GM23338 (cell line): ENCODE measurements at regions not wholly inside any gene's neighbourhood (a gene's known extent, or its start where the extent isn't known, plus 50 kb on each side); places are given as distances from the start of the nearest gene placed in this dataset.

Experiments
- ATAC-seq: fragments of 200-7000 bp; cut with Tn5 transposase; 3 replicates; pipeline ENCODE4 v1.9.1; 2020
- DNase-seq: peaks from one replicate; pipeline ENCODE4 v3.0.0-alpha.2; 2015; ENCODE audit warnings: low spot score
- H2AFZ ChIP-seq: fragments of 200-600 bp; sonication (generic); 2 replicates; pipeline ENCODE4 v1.8.0; 2016; ENCODE audit warnings: antibody characterized with exemption, mild to moderate bottlenecking, moderate library complexity
- H3F3A ChIP-seq: fragments of 200-600 bp; sonication (generic); replicated peaks from 2 replicates; pipeline ENCODE4 v1.8.0; 2017; ENCODE audit warnings: antibody characterized with exemption, mixed run types, low read depth
- H3K27ac ChIP-seq: fragments of 200-600 bp; sonication (generic); 2 replicates; pipeline ENCODE4 v1.6.1; 2016; ENCODE audit warnings: low read depth
- H3K27me3 ChIP-seq: fragments of 200-600 bp; sonication (generic); 2 replicates; pipeline ENCODE4 v1.8.0; 2016; ENCODE audit warnings: mild to moderate bottlenecking, mixed run types, moderate library complexity; ENCODE audit not compliant: insufficient read depth
- H3K36me3 ChIP-seq: fragments of 200-600 bp; sonication (generic); 2 replicates; pipeline ENCODE4 v1.8.0; 2016; ENCODE audit warnings: mild to moderate bottlenecking; ENCODE audit not compliant: insufficient read depth
- H3K4me1 ChIP-seq: fragments of 200-600 bp; sonication (generic); 2 replicates; pipeline ENCODE4 v1.8.0; 2016; ENCODE audit warnings: mild to moderate bottlenecking, moderate library complexity; ENCODE audit not compliant: insufficient read depth
- H3K4me2 ChIP-seq: fragments of 200-600 bp; sonication (generic); 2 replicates; pipeline ENCODE4 v1.7.1; 2017; ENCODE audit warnings: mixed run types
- H3K4me3 ChIP-seq: fragments of 200-600 bp; sonication (generic); 2 replicates; pipeline ENCODE4 v1.6.1; 2016; ENCODE audit warnings: mixed run types
- H3K79me2 ChIP-seq: fragments of 200-600 bp; sonication (generic); replicated peaks from 2 replicates; pipeline ENCODE4 v1.8.0; 2017; ENCODE audit warnings: mild to moderate bottlenecking; ENCODE audit not compliant: insufficient read depth
- H3K9me2 ChIP-seq: fragments of 200-600 bp; sonication (generic); 2 replicates; pipeline ENCODE4 v1.8.0; 2017; ENCODE audit not compliant: insufficient read depth
- H4K20me1 ChIP-seq: fragments of 200-600 bp; sonication (generic); replicated peaks from 2 replicates; pipeline ENCODE4 v1.8.0; 2017; ENCODE audit warnings: mild to moderate bottlenecking; ENCODE audit not compliant: insufficient read depth
- H3K27ac Mint-ChIP-seq: 2 replicates; pipeline ENCODE4 v1.8.0; 2020; ENCODE audit warnings: inconsistent platforms, mild to moderate bottlenecking, moderate library complexity, mixed read lengths
- H3K27me3 Mint-ChIP-seq: 3 replicates; pipeline ENCODE4 v1.8.0; 2022; ENCODE audit warnings: low read depth, mild to moderate bottlenecking, moderate library complexity, mixed read lengths, inconsistent platforms; ENCODE audit not compliant: insufficient read depth, poor library complexity
- H3K36me3 Mint-ChIP-seq: 3 replicates; pipeline ENCODE4 v1.8.0; 2021; ENCODE audit warnings: low read depth, mild to moderate bottlenecking, inconsistent platforms, moderate library complexity, mixed read lengths
- H3K4me1 Mint-ChIP-seq: 3 replicates; pipeline ENCODE4 v1.8.0; 2020; ENCODE audit warnings: mild to moderate bottlenecking, inconsistent platforms, mixed read lengths
- H3K4me3 Mint-ChIP-seq: 3 replicates; pipeline ENCODE4 v1.8.0; 2021; ENCODE audit warnings: moderate library complexity, mild to moderate bottlenecking, inconsistent platforms, mixed read lengths
- H3K9me3 Mint-ChIP-seq: 3 replicates; pipeline ENCODE4 v1.8.0; 2020; ENCODE audit warnings: moderate library complexity, mild to moderate bottlenecking, inconsistent platforms, mixed read lengths
- CREB1 ChIP-seq: fragments of 250-450 bp; sonication (Bioruptor Pico); IDR thresholded peaks from 2 replicates; pipeline ENCODE4 v1.5.0; 2020; ENCODE audit warnings: low read depth, mild to moderate bottlenecking, moderate library complexity
- CTCF ChIP-seq, 2 experiments: fragments of 200-600 bp in 1 of 2; sonication (generic) in 1 of 2; conservative IDR thresholded peaks; 2 replicates each; pipeline versions ENCODE4 v1.5.1 to v1.6.1; 2016 to 2017; ENCODE audit warnings: antibody characterized with exemption in 2 of 2, low read depth in 2 of 2, mild to moderate bottlenecking in 2 of 2, moderate library complexity in 1 of 2
- ETS1 ChIP-seq: IDR thresholded peaks from 2 replicates; pipeline ENCODE4 v1.6.1; 2016; ENCODE audit warnings: antibody characterized with exemption
- EZH2 ChIP-seq: fragments of 200-600 bp; sonication (generic); IDR thresholded peaks from one replicate; pipeline ENCODE4 v1.8.0; 2017; ENCODE audit warnings: antibody characterized with exemption, mild to moderate bottlenecking, low read depth; ENCODE audit not compliant: unreplicated experiment
- EZH2phosphoT487 ChIP-seq: fragments of 200-600 bp; sonication (generic); IDR thresholded peaks from one replicate; pipeline ENCODE4 v1.8.1; 2018; ENCODE audit warnings: antibody characterized with exemption; ENCODE audit not compliant: unreplicated experiment
- JUNB ChIP-seq: IDR thresholded peaks from one replicate; pipeline ENCODE4 v1.6.1; 2016; ENCODE audit warnings: antibody characterized with exemption; ENCODE audit not compliant: unreplicated experiment
- NANOG ChIP-seq: IDR thresholded peaks from 2 replicates; pipeline ENCODE4 v1.6.1; 2016; ENCODE audit warnings: antibody characterized with exemption, borderline replicate concordance
- POLR2AphosphoS5 ChIP-seq: IDR thresholded peaks from 2 replicates; pipeline ENCODE4 v1.6.1; 2016; ENCODE audit warnings: antibody characterized with exemption, low read depth
- REST ChIP-seq: IDR thresholded peaks from one replicate; pipeline ENCODE4 v1.6.1; 2018; ENCODE audit warnings: antibody characterized with exemption; ENCODE audit not compliant: unreplicated experiment
- STAT1 ChIP-seq: IDR thresholded peaks from one replicate; pipeline ENCODE4 v1.6.1; 2016; ENCODE audit warnings: antibody characterized with exemption; ENCODE audit not compliant: unreplicated experiment
- ZNF114 ChIP-seq: fragments of 250-450 bp; sonication (Bioruptor Pico); IDR thresholded peaks from 2 replicates; pipeline ENCODE4 v1.5.0; 2020; ENCODE audit warnings: mild to moderate bottlenecking, moderate library complexity
- ZNF331 ChIP-seq: fragments of 250-450 bp; sonication (Bioruptor Pico); IDR thresholded peaks from 2 replicates; pipeline ENCODE4 v1.5.0; 2020; ENCODE audit warnings: low read depth, mild to moderate bottlenecking, moderate library complexity
- ZNF462 ChIP-seq: fragments of 250-450 bp; sonication (Bioruptor Pico); IDR thresholded peaks from 2 replicates; pipeline ENCODE4 v1.5.0; 2020; ENCODE audit warnings: mild to moderate bottlenecking, moderate library complexity

- TF ChIP-seq ZNF462 (CRISPR knock-in tag), result no peak
- no peak for TF ChIP-seq ZNF114 (CRISPR knock-in tag)
- no peak for TF ChIP-seq REST
- TF ChIP-seq EZH2, result no peak
- TF ChIP-seq NANOG, result no peak
- no peak for TF ChIP-seq STAT1
These were observed 305.5 kb upstream of the NRG3 start (continued) for GRCh38 chr10:81569488-81569887.

- Histone ChIP-seq H3K4me2 (no peak overlapping the region), H3F3A (no peaks in the 10 kb centered on the region), H3K4me3 (no peak overlapping the region), H3K36me3 (no peaks in the 10 kb centered on the region), H3K27me3 (no peaks in the 10 kb centered on the region), H4K20me1 (no peaks in the 10 kb centered on the region), H3K9me2 (no peaks in the 10 kb centered on the region), H3K79me2 (no peaks in the 10 kb centered on the region), H3K27ac (no peak overlapping the region), H2AFZ (no peak overlapping the region), H3K4me1 (no peaks in the 10 kb centered on the region)
- ATAC-seq (no peak), DNase-seq (no peak)
- no peaks in the 10 kb centered on the region for H3K27me3 Mint-ChIP-seq
- no peak overlapping the region for H3K27ac Mint-ChIP-seq
- H3K9me3 Mint-ChIP-seq, result no peaks in the 10 kb centered on the region; the same call in 2 of the 3 replicates
- H3K4me3 Mint-ChIP-seq, result no peak overlapping the region
- H3K36me3 Mint-ChIP-seq, result no peaks in the 10 kb centered on the region
- no peaks in the 10 kb centered on the region for H3K4me1 Mint-ChIP-seq
- TF ChIP-seq ZNF331 (CRISPR knock-in tag), result no peak
- TF ChIP-seq ETS1, result no peak
- TF ChIP-seq EZH2phosphoT487, result no peak
- no peak for TF ChIP-seq EZH2
- TF ChIP-seq CTCF (conservative IDR thresholded peaks at IDR 0.05; ENCODE audit: low read depth in 2 of 2), result no peak
- TF ChIP-seq ZNF114 (CRISPR knock-in tag), result no peak
- no peak for TF ChIP-seq CREB1
- TF ChIP-seq POLR2AphosphoS5, result no peak
- TF ChIP-seq JUNB, result no peak
These were observed 304.6 kb upstream of the NRG3 start for GRCh38 chr10:81570349-81570748.
